SKM-1 treated with dmso at 0.1 percent for 144 hours (cell line): ENCODE measurements at regions not wholly inside any gene's neighbourhood (a gene's known extent, or its start where the extent isn't known, plus 50 kb on each side); places are given as distances from the start of the nearest gene placed in this dataset.
"Not testable (repeated sequence)": the region's sequence is repeated elsewhere in the genome, so short reads cannot be mapped to it uniquely, and the experiment has no call there.

Experiments
- DNase-seq: peaks from one replicate; lab custom pipeline; 2025; ENCODE audit not compliant: unreplicated experiment; lab: John Stamatoyannopoulos, UW

- no peak for DNase-seq
These were observed 93.0 kb upstream of the GLI2 start for GRCh38 chr2:120642646-120643045.

- DNase-seq, result no peak
These were observed 88.7 kb upstream of the GLI2 start for GRCh38 chr2:120646994-120647393.

- DNase-seq, result no peak
These were observed 88.2 kb upstream of the GLI2 start for GRCh38 chr2:120647487-120647886.

- DNase-seq, result not testable (repeated sequence)
These were observed 86.3 kb upstream of the GLI2 start for GRCh38 chr2:120649381-120649780.

- DNase-seq, result peak; percentile 15
These were observed 85.5 kb upstream of the GLI2 start for GRCh38 chr2:120650022-120650644.

- no peak for DNase-seq
These were observed 83.8 kb upstream of the GLI2 start for GRCh38 chr2:120651818-120652217.

- no peak for DNase-seq
These were observed 82.6 kb upstream of the GLI2 start for GRCh38 chr2:120653046-120653445.

GRCh38 chr2:120653871-120654270 is 81.8 kb upstream of the GLI2 start:
- no peak for DNase-seq

- DNase-seq, result no peak
These were observed 81.1 kb upstream of the GLI2 start for GRCh38 chr2:120654381-120655134.

GRCh38 chr2:120656273-120656950 is 79.3 kb upstream of the GLI2 start:
- DNase-seq, result no peak

GRCh38 chr2:120658042-120658769 is 77.5 kb upstream of the GLI2 start:
- peak; percentile 18 for DNase-seq

- no peak for DNase-seq
These were observed 76.9 kb upstream of the GLI2 start for GRCh38 chr2:120658770-120659158.

- DNase-seq, result no peak
These were observed 76.2 kb upstream of the GLI2 start for GRCh38 chr2:120659275-120659977.

- DNase-seq, result no peak
These were observed 75.5 kb upstream of the GLI2 start for GRCh38 chr2:120660056-120660694.

GRCh38 chr2:120660771-120661459 is 74.8 kb upstream of the GLI2 start:
- no peak for DNase-seq

- no peak for DNase-seq
These were observed 74.1 kb upstream of the GLI2 start for GRCh38 chr2:120661551-120661950.

- DNase-seq, result no peak
These were observed 73.6 kb upstream of the GLI2 start for GRCh38 chr2:120662046-120662445.

- DNase-seq, result no peak
These were observed 72.9 kb upstream of the GLI2 start for GRCh38 chr2:120662746-120663145.

- DNase-seq, result no peak
These were observed 69.2 kb upstream of the GLI2 start for GRCh38 chr2:120666433-120666832.

- no peak for DNase-seq
These were observed 67.7 kb upstream of the GLI2 start for GRCh38 chr2:120667981-120668380.
